ENCODE measurements at regions not wholly inside any gene's neighbourhood (a gene's known extent, or its start where the extent isn't known, plus 50 kb on each side); places are given as distances from the start of the nearest gene placed in this dataset.

GRCh38 chr7:131051304-131051703 lies 276.4 kb upstream of the MKLN1 start:
- POLR2A ChIA-PET = interaction anchor here (0.6 kb wide), 1 partner anchor 52 kb away, joined by 3 read pairs; no protein-coding TSS in a partner anchor
- Mint-ChIP-seq H3K27ac (no peak overlapping the region), H3K27me3 (no peaks in the 10 kb centered on the region), H3K4me3 (no peak overlapping the region), H3K9me3 (ENCODE audit: insufficient read depth) (peaks cover under 1% of the 10 kb centered on the region), H3K4me1 (peaks cover 73% of the 10 kb centered on the region)
- Histone ChIP-seq H3K4me3 (ENCODE audit: control extremely low read depth in 1 of 5, extremely low read depth in 1 of 5, insufficient read depth in 1 of 5, low read depth in 2 of 5, low read length in 4 of 5) (no peak overlapping the region), H3K36me3 (replicated peaks in 1 of 2; ENCODE audit: control extremely low read depth in 1 of 2, control insufficient read depth in 1 of 2, extremely low read depth in 1 of 2, insufficient read depth in 2 of 2, low read length in 1 of 2) (peaks cover 6 to 37% of the 10 kb centered on the region in 2 experiments), H3K27me3 (replicated peaks in 1 of 4; ENCODE audit: control extremely low read depth in 1 of 4, control insufficient read depth in 3 of 4, insufficient read depth in 4 of 4, low read length in 3 of 4) (no peaks in the 10 kb centered on the region), H3K79me2 (ENCODE audit: control insufficient read depth, insufficient read depth, low read length) (peaks cover 100% of the 10 kb centered on the region), H3K4me2 (replicated peaks; ENCODE audit: low read depth, low read length, poor library complexity, severe bottlenecking) (no peak overlapping the region), H3K9me3 (ENCODE audit: control extremely low read depth in 1 of 3, control insufficient read depth in 2 of 3, insufficient read depth in 1 of 3, low read length in 2 of 3) (peaks cover 0 to 1% (median 0%) of the 10 kb centered on the region in 3 donors), H3K4me1 (ENCODE audit: control insufficient read depth in 2 of 2, insufficient read depth in 2 of 2, low read length in 2 of 2) (peaks cover 53 to 65% of the 10 kb centered on the region in 2 donors), H3K27ac (ENCODE audit: low read length in 2 of 2) (peak overlapping the region in 1 of 2 donors; percentile 40), H2AFZ (ENCODE audit: insufficient read depth, low read depth, low read length, poor library complexity, severe bottlenecking) (no peak overlapping the region), H3K9ac (ENCODE audit: low read length) (no peak overlapping the region), H4K20me1 (ENCODE audit: control insufficient read depth, insufficient read depth, low read length, poor library complexity, severe bottlenecking) (peaks cover 88% of the 10 kb centered on the region)
- DNase-seq (no peak), ATAC-seq (ENCODE audit: low read depth) (no peak)
- CTCF ChIA-PET = interaction anchor here (0.7 to 1.2 kb wide), 3 partner anchors 9 to 373 kb away, joined by 3 to 4 read pairs (median 4); no protein-coding TSS in a partner anchor
- no CpG with 5 or more reads among the region's 2 CpGs for WGBS (ENCODE audit: insufficient coverage)
- TF ChIP-seq, protein P1, sequence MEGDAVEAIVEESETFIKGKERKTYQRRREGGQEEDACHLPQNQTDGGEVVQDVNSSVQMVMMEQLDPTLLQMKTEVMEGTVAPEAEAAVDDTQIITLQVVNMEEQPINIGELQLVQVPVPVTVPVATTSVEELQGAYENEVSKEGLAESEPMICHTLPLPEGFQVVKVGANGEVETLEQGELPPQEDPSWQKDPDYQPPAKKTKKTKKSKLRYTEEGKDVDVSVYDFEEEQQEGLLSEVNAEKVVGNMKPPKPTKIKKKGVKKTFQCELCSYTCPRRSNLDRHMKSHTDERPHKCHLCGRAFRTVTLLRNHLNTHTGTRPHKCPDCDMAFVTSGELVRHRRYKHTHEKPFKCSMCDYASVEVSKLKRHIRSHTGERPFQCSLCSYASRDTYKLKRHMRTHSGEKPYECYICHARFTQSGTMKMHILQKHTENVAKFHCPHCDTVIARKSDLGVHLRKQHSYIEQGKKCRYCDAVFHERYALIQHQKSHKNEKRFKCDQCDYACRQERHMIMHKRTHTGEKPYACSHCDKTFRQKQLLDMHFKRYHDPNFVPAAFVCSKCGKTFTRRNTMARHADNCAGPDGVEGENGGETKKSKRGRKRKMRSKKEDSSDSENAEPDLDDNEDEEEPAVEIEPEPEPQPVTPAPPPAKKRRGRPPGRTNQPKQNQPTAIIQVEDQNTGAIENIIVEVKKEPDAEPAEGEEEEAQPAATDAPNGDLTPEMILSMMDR (IDR thresholded peaks at IDR 0.05) = no peak
- TF ChIP-seq EZH2 (IDR thresholded peaks at IDR 0.05; ENCODE audit: borderline replicate concordance, insufficient read depth, low read depth, low read length, poor library complexity, severe bottlenecking) = no peak
- intact Hi-C loops (cut with micrococcal nuclease) = no loop called here

- no peak overlapping the region for H2AFZ ChIP-seq (ENCODE audit: insufficient read depth, low read depth, low read length, poor library complexity, severe bottlenecking)
- DNase-seq (no peak), ATAC-seq (ENCODE audit: low read depth) (no peak)
- Mint-ChIP-seq H3K27ac (no peak overlapping the region), H3K9me3 (ENCODE audit: insufficient read depth) (no peaks in the 10 kb centered on the region), H3K4me1 (peaks cover 74% of the 10 kb centered on the region), H3K27me3 (no peaks in the 10 kb centered on the region), H3K4me3 (peak overlapping the region; percentile 10)
- peaks cover 63 to 76% of the 10 kb centered on the region in 2 donors for H3K4me1 ChIP-seq (ENCODE audit: control insufficient read depth in 2 of 2, insufficient read depth in 2 of 2, low read length in 2 of 2)
- H3K27me3 ChIP-seq (replicated peaks in 1 of 4; ENCODE audit: control extremely low read depth in 1 of 4, control insufficient read depth in 3 of 4, insufficient read depth in 4 of 4, low read length in 3 of 4) = no peaks in the 10 kb centered on the region
- ChIA-PET POLR2A (no interaction called here), CTCF (interaction anchor here (1.0 to 4.8 kb wide), 2 partner anchors 35 to 155 kb away, joined by 3 to 13 read pairs; no protein-coding TSS in a partner anchor)
- H3K4me3 ChIP-seq (ENCODE audit: control extremely low read depth in 1 of 5, extremely low read depth in 1 of 5, insufficient read depth in 1 of 5, low read depth in 2 of 5, low read length in 4 of 5) = no peak overlapping the region
- peak overlapping the region; percentile 51 for H3K4me2 ChIP-seq (replicated peaks; ENCODE audit: low read depth, low read length, poor library complexity, severe bottlenecking)
- peak overlapping the region in 1 of 2 donors; percentile 28 for H3K27ac ChIP-seq (ENCODE audit: low read length in 2 of 2)
- 50% methylated on average over 2 of the region's 4 CpGs for WGBS (ENCODE audit: insufficient coverage)
- H3K79me2 ChIP-seq (ENCODE audit: control insufficient read depth, insufficient read depth, low read length) = peaks cover 100% of the 10 kb centered on the region
- intact Hi-C loops (cut with micrococcal nuclease) = no loop called here
- TF ChIP-seq, protein P1 (IDR thresholded peaks at IDR 0.05) = no peak
- no peak for TF ChIP-seq EZH2 (IDR thresholded peaks at IDR 0.05; ENCODE audit: borderline replicate concordance, insufficient read depth, low read depth, low read length, poor library complexity, severe bottlenecking)
- peaks cover 6 to 28% of the 10 kb centered on the region in 2 experiments for H3K36me3 ChIP-seq (replicated peaks in 1 of 2; ENCODE audit: control extremely low read depth in 1 of 2, control insufficient read depth in 1 of 2, extremely low read depth in 1 of 2, insufficient read depth in 2 of 2, low read length in 1 of 2)
- H4K20me1 ChIP-seq (ENCODE audit: control insufficient read depth, insufficient read depth, low read length, poor library complexity, severe bottlenecking) = peaks cover 88% of the 10 kb centered on the region
- no peak overlapping the region for H3K9ac ChIP-seq (ENCODE audit: low read length)
- no peaks in the 10 kb centered on the region for H3K9me3 ChIP-seq (ENCODE audit: control extremely low read depth in 1 of 3, control insufficient read depth in 2 of 3, insufficient read depth in 1 of 3, low read length in 2 of 3)
Measured at GRCh38 chr7:131052285-131052904, 275.3 kb upstream of the MKLN1 start.

Measured in B cell (primary cell).